Smooth muscle cell (in vitro differentiated cells): ENCODE measurements at regions not wholly inside any gene's neighbourhood (a gene's known extent, or its start where the extent isn't known, plus 50 kb on each side); places are given as distances from the start of the nearest gene placed in this dataset.

Experiments used
- DNase-seq: peaks from one replicate; lab custom pipeline; 2025; ENCODE audit not compliant: unreplicated experiment; lab: John Stamatoyannopoulos, UW
- H2AFZ ChIP-seq: fragments of 200-600 bp; sonication (generic); 2 replicates; pipeline ENCODE4 v1.6.0; 2016; ENCODE audit warnings: antibody characterized with exemption, low read depth, mild to moderate bottlenecking
- H3F3A ChIP-seq: fragments of 200-600 bp; sonication (generic); 2 replicates; pipeline ENCODE4 v1.6.0; 2017; ENCODE audit warnings: antibody characterized with exemption, low read depth
- H3K27ac ChIP-seq: fragments of 200-600 bp; sonication (generic); 2 replicates; pipeline ENCODE4 v1.5.1; 2016; ENCODE audit warnings: low read depth, mild to moderate bottlenecking
- H3K27me3 ChIP-seq: fragments of 200-600 bp; sonication (generic); 2 replicates; pipeline ENCODE4 v1.6.1; 2016; ENCODE audit warnings: low read depth, mild to moderate bottlenecking
- H3K36me3 ChIP-seq: fragments of 200-600 bp; sonication (generic); 2 replicates; pipeline ENCODE4 v1.5.1; 2016; ENCODE audit warnings: low read depth
- H3K4me1 ChIP-seq: fragments of 200-600 bp; sonication (generic); 2 replicates; pipeline ENCODE4 v1.5.1; 2016; ENCODE audit warnings: low read depth
- H3K4me2 ChIP-seq: fragments of 200-600 bp; sonication (generic); 2 replicates; pipeline ENCODE4 v1.6.0; 2016; ENCODE audit warnings: mild to moderate bottlenecking
- H3K4me3 ChIP-seq: fragments of 200-600 bp; sonication (generic); 2 replicates; pipeline ENCODE4 v1.5.1; 2016; ENCODE audit warnings: mild to moderate bottlenecking
- H3K79me2 ChIP-seq: fragments of 200-600 bp; sonication (generic); 2 replicates; pipeline ENCODE4 v1.6.0; 2016; ENCODE audit warnings: low read depth, mild to moderate bottlenecking
- H3K9ac ChIP-seq: fragments of 200-600 bp; sonication (generic); 2 replicates; pipeline ENCODE4 v1.6.0; 2016; ENCODE audit warnings: low read depth
- H3K9me3 ChIP-seq: fragments of 200-600 bp; sonication (generic); replicated peaks from 2 replicates; pipeline ENCODE4 v1.5.1; 2016; ENCODE audit warnings: low read depth
- H4K20me1 ChIP-seq: fragments of 200-600 bp; sonication (generic); 2 replicates; pipeline ENCODE4 v1.6.0; 2016; ENCODE audit warnings: low read depth
- WGBS: methylation state at CpG from one replicate; pipeline ENCODE4 v1.1.7; 2016; ENCODE audit warnings: low lambda C conversion rate; 5-methylcytosine and 5-hydroxymethylcytosine counted together
- TF ChIP-seq, protein P1 (sequence below): fragments of 200-600 bp; sonication (generic); IDR thresholded peaks from 2 replicates; pipeline ENCODE4 v1.5.1; 2017; ENCODE audit warnings: borderline replicate concordance, mild to moderate bottlenecking, antibody characterized with exemption; ENCODE audit not compliant: insufficient read depth, poor library complexity, severe bottlenecking

DNA sequence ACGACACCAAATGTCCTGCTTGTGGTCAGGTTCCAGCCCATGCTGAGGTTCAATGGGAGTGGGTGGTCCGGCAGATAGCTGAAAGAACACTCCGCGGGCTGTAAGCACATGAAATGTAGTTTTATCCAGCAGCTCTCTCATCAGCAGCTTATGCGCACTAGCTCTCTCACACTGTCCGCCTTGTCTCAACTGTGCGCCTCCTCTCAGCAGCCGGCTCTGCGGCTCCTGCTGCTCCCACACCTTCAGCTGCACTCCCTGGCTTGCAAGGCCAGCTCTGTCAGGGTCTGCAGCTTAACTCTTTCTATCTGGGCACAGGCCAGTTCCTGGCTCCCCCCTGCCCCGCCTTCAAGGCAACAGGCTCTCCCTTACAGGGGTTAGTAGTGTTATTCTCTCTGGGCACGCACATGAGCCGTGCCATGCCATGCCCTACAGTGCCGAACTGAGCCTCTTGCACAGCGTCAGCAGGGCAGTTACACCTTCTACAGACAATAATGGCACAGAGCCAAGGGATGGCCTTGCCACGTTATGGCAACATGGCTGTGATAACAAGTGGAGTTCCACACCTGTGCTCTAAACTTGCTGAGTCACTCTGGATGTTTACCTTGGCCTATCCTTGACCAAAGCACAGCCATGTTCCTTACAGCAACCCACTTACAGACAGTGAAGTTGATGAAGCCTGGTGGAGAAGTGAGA lies 84.0 kb upstream of the LRFN2 start:
- Histone ChIP-seq H3K4me2 (no peak overlapping the region), H3K4me1 (no peaks in the 10 kb centered on the region), H3K79me2 (no peaks in the 10 kb centered on the region), H3K9me3 (no peaks in the 10 kb centered on the region), H3K27me3 (peaks cover 4% of the 10 kb centered on the region), H3K36me3 (no peaks in the 10 kb centered on the region), H2AFZ (no peak overlapping the region), H4K20me1 (no peaks in the 10 kb centered on the region), H3K27ac (no peak overlapping the region), H3K4me3 (no peak overlapping the region), H3K9ac (no peak overlapping the region), H3F3A (no peaks in the 10 kb centered on the region)
- TF ChIP-seq, protein P1, sequence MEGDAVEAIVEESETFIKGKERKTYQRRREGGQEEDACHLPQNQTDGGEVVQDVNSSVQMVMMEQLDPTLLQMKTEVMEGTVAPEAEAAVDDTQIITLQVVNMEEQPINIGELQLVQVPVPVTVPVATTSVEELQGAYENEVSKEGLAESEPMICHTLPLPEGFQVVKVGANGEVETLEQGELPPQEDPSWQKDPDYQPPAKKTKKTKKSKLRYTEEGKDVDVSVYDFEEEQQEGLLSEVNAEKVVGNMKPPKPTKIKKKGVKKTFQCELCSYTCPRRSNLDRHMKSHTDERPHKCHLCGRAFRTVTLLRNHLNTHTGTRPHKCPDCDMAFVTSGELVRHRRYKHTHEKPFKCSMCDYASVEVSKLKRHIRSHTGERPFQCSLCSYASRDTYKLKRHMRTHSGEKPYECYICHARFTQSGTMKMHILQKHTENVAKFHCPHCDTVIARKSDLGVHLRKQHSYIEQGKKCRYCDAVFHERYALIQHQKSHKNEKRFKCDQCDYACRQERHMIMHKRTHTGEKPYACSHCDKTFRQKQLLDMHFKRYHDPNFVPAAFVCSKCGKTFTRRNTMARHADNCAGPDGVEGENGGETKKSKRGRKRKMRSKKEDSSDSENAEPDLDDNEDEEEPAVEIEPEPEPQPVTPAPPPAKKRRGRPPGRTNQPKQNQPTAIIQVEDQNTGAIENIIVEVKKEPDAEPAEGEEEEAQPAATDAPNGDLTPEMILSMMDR, result no peak
- 95% methylated on average over 15 of the region's 15 CpGs for WGBS
- no peak for DNase-seq

DNA sequence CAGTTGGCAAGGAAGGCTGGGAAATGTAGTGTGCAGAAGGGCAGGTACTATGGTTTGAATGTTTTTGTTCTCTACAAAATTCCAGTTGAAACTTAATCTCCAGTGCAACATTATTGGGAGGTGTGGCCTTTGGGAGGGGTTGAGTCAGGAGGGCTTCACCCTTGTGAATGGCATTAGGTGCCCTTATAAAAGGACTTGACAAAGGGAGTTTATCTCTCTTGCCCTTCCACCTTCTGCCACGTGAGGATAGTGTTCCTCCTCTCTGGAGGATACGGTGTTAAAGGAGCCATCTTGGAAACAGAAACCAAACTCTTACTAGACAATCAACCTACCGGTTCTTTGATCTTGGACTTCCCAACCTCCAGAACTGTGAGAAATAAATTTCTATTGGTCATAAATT lies 82.2 kb upstream of the LRFN2 start:
- TF ChIP-seq, protein P1, result no peak
- Histone ChIP-seq H3K4me3 (no peak overlapping the region), H3K79me2 (no peaks in the 10 kb centered on the region), H3K4me1 (no peaks in the 10 kb centered on the region), H3F3A (no peaks in the 10 kb centered on the region), H4K20me1 (no peaks in the 10 kb centered on the region), H3K36me3 (no peaks in the 10 kb centered on the region), H3K4me2 (no peak overlapping the region), H3K9me3 (no peaks in the 10 kb centered on the region), H2AFZ (no peak overlapping the region), H3K27ac (no peak overlapping the region), H3K27me3 (peaks cover 4% of the 10 kb centered on the region), H3K9ac (no peak overlapping the region)
- no peak for DNase-seq
- 84% methylated on average over 3 of the region's 3 CpGs for WGBS

DNA sequence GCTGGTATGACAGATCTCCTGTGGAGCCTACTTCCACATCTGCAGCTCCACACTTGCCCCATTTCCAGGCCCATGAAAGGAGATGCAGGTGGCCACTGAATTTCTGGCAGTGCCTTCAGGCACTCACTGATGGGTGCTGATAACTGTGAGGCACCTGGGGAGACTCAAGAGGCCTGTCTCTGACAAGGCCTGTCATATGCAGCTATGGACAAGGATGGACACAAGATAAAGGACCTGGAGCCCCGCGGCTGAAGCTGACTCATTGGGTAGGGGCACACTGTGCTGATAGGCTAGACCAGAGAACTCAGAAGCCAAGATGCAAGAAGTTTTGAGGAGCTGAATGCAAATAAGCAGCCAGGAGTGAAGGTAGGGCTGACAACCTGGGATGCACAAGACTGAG lies 81.0 kb upstream of the LRFN2 start:
- Histone ChIP-seq H3K36me3 (no peaks in the 10 kb centered on the region), H3K79me2 (no peaks in the 10 kb centered on the region), H3K4me3 (no peak overlapping the region), H3K27ac (no peak overlapping the region), H3K9me3 (no peaks in the 10 kb centered on the region), H3K4me2 (no peak overlapping the region), H3K27me3 (peaks cover 4% of the 10 kb centered on the region), H3K4me1 (no peaks in the 10 kb centered on the region), H4K20me1 (no peaks in the 10 kb centered on the region), H3K9ac (no peak overlapping the region), H2AFZ (no peak overlapping the region), H3F3A (no peaks in the 10 kb centered on the region)
- DNase-seq, result no peak
- WGBS, result 97% methylated on average over 2 of the region's 2 CpGs
- TF ChIP-seq, protein P1, result no peak

DNA sequence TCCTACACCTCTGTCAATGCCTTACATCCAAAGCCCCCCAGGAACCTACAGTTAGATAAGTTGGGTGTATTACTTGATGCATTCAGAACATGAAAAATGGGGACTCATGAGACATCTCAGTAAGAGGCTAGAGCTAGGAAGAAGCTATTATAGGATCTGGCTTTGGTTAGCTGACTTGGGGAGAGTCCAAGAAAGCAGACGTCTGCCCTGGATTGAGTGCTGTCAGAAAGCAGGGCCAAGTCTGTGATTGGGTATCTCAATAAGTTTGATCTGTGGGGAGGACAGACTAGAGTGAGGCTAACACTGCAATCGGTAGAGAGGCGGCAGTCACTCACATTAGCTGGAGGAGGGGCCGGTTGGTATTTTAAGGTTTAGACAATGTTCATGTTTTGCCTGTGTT lies 79.4 kb upstream of the LRFN2 start:
- no peak overlapping the region for H3K27ac ChIP-seq
- no peaks in the 10 kb centered on the region for H4K20me1 ChIP-seq
- no peaks in the 10 kb centered on the region for H3K9me3 ChIP-seq
- H3K4me2 ChIP-seq, result no peak overlapping the region
- H3K27me3 ChIP-seq, result no peaks in the 10 kb centered on the region
- no peak overlapping the region for H3K9ac ChIP-seq
- H3F3A ChIP-seq, result no peaks in the 10 kb centered on the region
- H3K4me1 ChIP-seq, result no peaks in the 10 kb centered on the region
- no peak overlapping the region for H3K4me3 ChIP-seq
- DNase-seq, result no peak
- H2AFZ ChIP-seq, result no peak overlapping the region
- 94% methylated on average over 4 of the region's 4 CpGs for WGBS
- TF ChIP-seq, protein P1, result no peak
- no peaks in the 10 kb centered on the region for H3K79me2 ChIP-seq
- no peaks in the 10 kb centered on the region for H3K36me3 ChIP-seq
